ENCODE measurements at regions not wholly inside any gene's neighbourhood (a gene's known extent, or its start where the extent isn't known, plus 50 kb on each side); places are given as distances from the start of the nearest gene placed in this dataset.

DNA sequence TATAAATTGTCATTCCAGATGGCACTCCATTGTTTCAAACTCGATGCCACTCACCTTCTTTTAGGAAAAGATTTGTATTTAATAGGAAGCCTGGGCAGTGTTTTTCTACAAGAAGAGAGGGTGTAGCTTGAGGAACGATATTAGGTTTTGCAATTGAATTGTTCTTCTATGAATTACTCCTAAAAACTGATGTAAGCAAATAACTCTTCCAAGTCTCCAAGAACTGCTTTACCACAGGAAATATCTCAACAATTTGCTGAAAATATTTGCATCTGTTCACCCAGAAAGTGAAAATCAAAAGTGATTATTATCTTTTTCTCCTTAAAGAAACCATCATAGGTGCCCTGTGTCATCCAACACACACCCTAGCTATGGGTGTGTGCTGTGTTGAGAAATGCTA lies 261.3 kb upstream of the MEOX2 start:
- H3K27me3 ChIP-seq = no peaks in the 10 kb centered on the region
- H3K27ac ChIP-seq = no peak overlapping the region
- H3K4me1 ChIP-seq = no peaks in the 10 kb centered on the region
- no peaks in the 10 kb centered on the region for H3K36me3 ChIP-seq
- TF ChIP-seq EP300 (IDR thresholded peaks at IDR 0.05) (no peak), POLR2A (IDR thresholded peaks at IDR 0.05) (no peak)
- DNase-seq = no peak
- WGBS, 5 donors = 61 to 77% (median 71%) methylated on average over 2 of the region's 2 CpGs
- no peak overlapping the region for H3K4me3 ChIP-seq
- intact Hi-C loops (cut with DNase I; ENCODE audit: low total_unique reads) = no loop called here
- no peaks in the 10 kb centered on the region for H3K9me3 ChIP-seq

DNA sequence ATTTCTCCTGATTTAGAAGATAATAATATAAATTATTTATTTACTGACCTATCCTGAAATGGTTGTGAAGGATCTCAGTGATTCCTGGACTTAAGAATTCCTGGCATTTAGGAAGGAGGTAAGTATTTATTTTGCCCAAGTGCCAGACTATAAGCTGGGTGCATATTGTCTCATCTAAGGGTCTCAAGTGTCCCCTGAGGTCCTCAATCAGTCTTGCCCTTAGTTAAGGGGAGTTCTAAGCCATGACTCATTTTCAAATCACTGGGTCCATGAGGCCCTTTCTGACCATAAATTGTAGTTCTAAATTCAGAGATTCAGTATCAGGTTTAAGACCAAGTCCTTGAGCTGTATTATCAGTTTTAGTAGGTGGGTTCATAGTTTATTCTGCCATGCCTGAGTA lies 251.6 kb upstream of the MEOX2 start:
- no peak for DNase-seq
- Histone ChIP-seq H3K4me1 (no peaks in the 10 kb centered on the region), H3K4me3 (no peak overlapping the region), H3K27me3 (no peaks in the 10 kb centered on the region), H3K27ac (no peak overlapping the region), H3K9me3 (no peaks in the 10 kb centered on the region), H3K36me3 (no peaks in the 10 kb centered on the region)
- TF ChIP-seq POLR2A (IDR thresholded peaks at IDR 0.05) (no peak), POLR2AphosphoS5 (IDR thresholded peaks at IDR 0.05) (no peak), EP300 (IDR thresholded peaks at IDR 0.05) (no peak)
- TF ChIP-seq, protein P1, sequence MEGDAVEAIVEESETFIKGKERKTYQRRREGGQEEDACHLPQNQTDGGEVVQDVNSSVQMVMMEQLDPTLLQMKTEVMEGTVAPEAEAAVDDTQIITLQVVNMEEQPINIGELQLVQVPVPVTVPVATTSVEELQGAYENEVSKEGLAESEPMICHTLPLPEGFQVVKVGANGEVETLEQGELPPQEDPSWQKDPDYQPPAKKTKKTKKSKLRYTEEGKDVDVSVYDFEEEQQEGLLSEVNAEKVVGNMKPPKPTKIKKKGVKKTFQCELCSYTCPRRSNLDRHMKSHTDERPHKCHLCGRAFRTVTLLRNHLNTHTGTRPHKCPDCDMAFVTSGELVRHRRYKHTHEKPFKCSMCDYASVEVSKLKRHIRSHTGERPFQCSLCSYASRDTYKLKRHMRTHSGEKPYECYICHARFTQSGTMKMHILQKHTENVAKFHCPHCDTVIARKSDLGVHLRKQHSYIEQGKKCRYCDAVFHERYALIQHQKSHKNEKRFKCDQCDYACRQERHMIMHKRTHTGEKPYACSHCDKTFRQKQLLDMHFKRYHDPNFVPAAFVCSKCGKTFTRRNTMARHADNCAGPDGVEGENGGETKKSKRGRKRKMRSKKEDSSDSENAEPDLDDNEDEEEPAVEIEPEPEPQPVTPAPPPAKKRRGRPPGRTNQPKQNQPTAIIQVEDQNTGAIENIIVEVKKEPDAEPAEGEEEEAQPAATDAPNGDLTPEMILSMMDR (IDR thresholded peaks at IDR 0.05) = no peak
- intact Hi-C loops (cut with DNase I; ENCODE audit: low total_unique reads) = no loop called here

DNA sequence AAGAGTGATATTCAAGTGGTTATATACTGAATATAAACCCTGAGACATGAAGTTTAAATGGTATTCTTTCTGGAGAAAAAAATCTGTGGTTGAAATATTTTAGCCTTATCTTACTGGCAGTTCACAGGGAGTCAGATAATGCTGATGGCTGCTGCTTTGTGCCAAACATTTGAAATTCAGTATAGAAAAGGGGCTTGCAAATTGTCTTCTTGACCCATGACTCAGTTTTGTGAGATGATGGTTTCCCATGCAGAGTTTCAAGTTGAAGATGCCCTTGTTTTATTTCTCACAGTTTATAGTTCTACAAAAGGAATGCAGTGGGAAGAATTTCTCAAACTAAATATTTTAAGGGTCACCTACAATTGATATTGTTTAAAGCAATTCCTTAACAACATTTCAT lies 251.1 kb upstream of the MEOX2 start:
- H3K27me3 ChIP-seq = no peaks in the 10 kb centered on the region
- H3K9me3 ChIP-seq = no peaks in the 10 kb centered on the region
- no peaks in the 10 kb centered on the region for H3K36me3 ChIP-seq
- H3K4me1 ChIP-seq = no peaks in the 10 kb centered on the region
- H3K27ac ChIP-seq = no peak overlapping the region
- intact Hi-C loops (cut with DNase I; ENCODE audit: low total_unique reads) = no loop called here
- TF ChIP-seq, protein P1 (IDR thresholded peaks at IDR 0.05) = no peak
- TF ChIP-seq POLR2A (IDR thresholded peaks at IDR 0.05) (no peak), POLR2AphosphoS5 (IDR thresholded peaks at IDR 0.05) (no peak), EP300 (IDR thresholded peaks at IDR 0.05) (no peak)
- DNase-seq = no peak
- H3K4me3 ChIP-seq = no peak overlapping the region

DNA sequence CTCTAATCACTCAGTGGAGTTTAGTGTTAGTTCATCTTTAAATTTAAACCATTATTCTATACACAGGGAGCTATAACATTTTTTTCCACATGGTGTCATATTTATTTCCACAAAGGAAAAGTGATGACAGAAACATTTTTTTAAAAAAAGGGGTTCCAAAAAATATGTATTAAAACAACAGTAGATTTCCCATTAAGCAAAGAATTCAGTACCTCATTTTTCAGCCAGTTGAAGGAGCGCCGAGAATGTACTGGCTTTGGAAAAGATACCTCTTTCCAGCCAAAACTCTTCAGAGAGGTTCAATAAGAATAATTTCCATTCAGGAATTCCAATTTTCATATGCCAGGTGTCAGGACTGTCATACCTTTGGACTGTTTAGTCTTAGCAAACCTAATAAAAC lies 250.5 kb upstream of the MEOX2 start:
- intact Hi-C loops (cut with DNase I; ENCODE audit: low total_unique reads) = no loop called here
- WGBS, 5 donors = 81 to 97% (median 90%) methylated on average over 2 of the region's 2 CpGs
- DNase-seq = peak in 1 of 2 donors; percentile 27

DNA sequence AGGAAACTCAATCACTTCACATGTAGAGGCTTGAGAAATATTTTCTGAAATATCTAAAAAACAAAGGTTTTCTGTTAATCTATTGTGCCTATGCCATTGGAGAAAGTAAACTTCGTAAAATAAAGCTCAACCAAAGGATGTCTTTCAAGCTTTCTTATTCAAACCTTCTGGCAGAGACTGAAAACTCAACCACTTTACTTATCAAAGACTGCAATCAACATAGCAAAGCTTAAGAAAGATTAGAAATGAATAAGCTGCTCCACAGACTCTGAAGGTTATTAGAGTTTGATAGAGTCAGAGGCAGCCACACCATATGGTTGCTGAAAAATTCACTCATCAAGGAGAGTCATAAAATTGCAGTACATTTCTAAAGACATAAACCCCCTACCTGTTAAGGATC lies 245.8 kb upstream of the MEOX2 start:
- intact Hi-C loops (cut with DNase I; ENCODE audit: low total_unique reads) = no loop called here
- Histone ChIP-seq H3K4me1 (no peaks in the 10 kb centered on the region), H3K27ac (no peak overlapping the region), H3K9me3 (peaks cover 0 to 12% (median 6%) of the 10 kb centered on the region in 4 donors), H3K27me3 (no peaks in the 10 kb centered on the region), H3K4me3 (no peak overlapping the region), H3K36me3 (no peaks in the 10 kb centered on the region)
- DNase-seq = no peak
- TF ChIP-seq EP300 (IDR thresholded peaks at IDR 0.05) (no peak), POLR2A (IDR thresholded peaks at IDR 0.05) (no peak), POLR2AphosphoS5 (IDR thresholded peaks at IDR 0.05) (no peak)
- TF ChIP-seq, protein P1 (IDR thresholded peaks at IDR 0.05) = no peak
- WGBS, 5 donors = 54 to 73% (median 65%) methylated on average over 1 of the region's 1 CpG

More for the DNA sequence above, 250.5 kb upstream of the MEOX2 start:
- no peaks in the 10 kb centered on the region for H3K4me1 ChIP-seq
- H3K27me3 ChIP-seq = no peaks in the 10 kb centered on the region
- no peaks in the 10 kb centered on the region for H3K36me3 ChIP-seq
- TF ChIP-seq POLR2A (IDR thresholded peaks at IDR 0.05) (no peak), POLR2AphosphoS5 (IDR thresholded peaks at IDR 0.05) (no peak), EP300 (IDR thresholded peaks at IDR 0.05) (no peak)
- TF ChIP-seq, protein P1 (IDR thresholded peaks at IDR 0.05) = no peak
- H3K27ac ChIP-seq = no peak overlapping the region
- H3K9me3 ChIP-seq = no peaks in the 10 kb centered on the region
- H3K4me3 ChIP-seq = no peak overlapping the region
